GM12878 (cell line): ENCODE measurements at regions not wholly inside any gene's neighbourhood (a gene's known extent, or its start where the extent isn't known, plus 50 kb on each side); places are given as distances from the start of the nearest gene placed in this dataset.

Source experiments
- ATAC-seq: fragments of 200-7000 bp; cut with Tn5 transposase; 3 replicates; pipeline ENCODE4 v1.9.1; 2020; ENCODE audit warnings: mild to moderate bottlenecking, moderate library complexity
- BruUV-seq: library from RNA; stranded (reverse); fragments of 400-500 nt; replicated peaks from 2 replicates; lab custom pipeline; 2021; lab: Mats Ljungman, UMichigan
- CTCF ChIA-PET: fragments of 300-600 bp; sonication (Branson Sonifier 250); formaldehyde crosslinking; extraction: SDS; loops from one replicate; lab custom pipeline; 2021; ENCODE audit warnings: inconsistent platforms; lab: Yijun Ruan, JAX
- POLR2A ChIA-PET: fragments of 350-600 bp; formaldehyde crosslinking; extraction: SDS; loops from one replicate; lab custom pipeline; 2021; ENCODE audit warnings: inconsistent platforms; lab: Charles Lee
- RAD21 ChIA-PET: fragments of 300-600 bp; sonication (Branson Sonifier 250); formaldehyde crosslinking; loops from one replicate; lab custom pipeline; 2023; ENCODE audit warnings: antibody characterized with exemption; ENCODE audit not compliant: unreplicated experiment; lab: Charles Lee
- SMC1A ChIA-PET: fragments of 300-600 bp; sonication (Branson Sonifier 250); formaldehyde crosslinking; loops from one replicate; lab custom pipeline; 2023; ENCODE audit not compliant: unreplicated experiment, uncharacterized antibody; lab: Charles Lee
- DNase-seq: peaks from one replicate; pipeline ENCODE4 v3.0.0-alpha.2; 2011; ENCODE audit warnings: low read depth, low spot score
- FAIRE-seq: peaks from 3 replicates; lab custom pipeline; 2011; peaks lifted over from hg19 to GRCh38; lab: Jason Lieb, UNC
- H2AFZ ChIP-seq: 2 replicates; pipeline ENCODE4 v1.6.0; 2011; ENCODE audit warnings: low read depth, low read length, control low read depth; ENCODE audit not compliant: control insufficient read depth
- H3K27ac ChIP-seq: 2 replicates; pipeline ENCODE4 v1.5.1; 2011; ENCODE audit warnings: control low read depth; ENCODE audit not compliant: control insufficient read depth, insufficient read depth
- H3K27me3 ChIP-seq, 2 experiments: replicated peaks in 1 of 2; 2 replicates each; pipeline versions ENCODE4 v1.6.0 to v1.6.1; 2011; ENCODE audit warnings: low read length in 1 of 2; ENCODE audit not compliant: control insufficient read depth in 2 of 2, insufficient read depth in 2 of 2
- H3K36me3 ChIP-seq, 2 experiments: 2 replicates each; pipeline ENCODE4 v1.5.1; 2011; ENCODE audit warnings: low read length in 1 of 2; ENCODE audit not compliant: control insufficient read depth in 2 of 2, insufficient read depth in 2 of 2
- H3K4me1 ChIP-seq: 2 replicates; pipeline ENCODE4 v1.6.1; 2011; ENCODE audit warnings: mild to moderate bottlenecking, low read length, moderate library complexity, mixed read lengths; ENCODE audit not compliant: control insufficient read depth, insufficient read depth
- H3K4me2 ChIP-seq: 2 replicates; pipeline ENCODE4 v1.6.0; 2011; ENCODE audit warnings: control low read depth; ENCODE audit not compliant: control insufficient read depth, insufficient read depth
- H3K4me3 ChIP-seq: fragments of 200-600 bp; sonication (generic); 2 replicates; pipeline ENCODE4 v1.5.1; 2016
- H3K79me2 ChIP-seq: 2 replicates; pipeline ENCODE4 v1.6.0; 2011; ENCODE audit warnings: low read length; ENCODE audit not compliant: control insufficient read depth, insufficient read depth
- H3K9ac ChIP-seq: 2 replicates; pipeline ENCODE4 v1.8.0; 2011; ENCODE audit warnings: low read length, control low read depth, mixed read lengths; ENCODE audit not compliant: control insufficient read depth, insufficient read depth
- H3K9me3 ChIP-seq: replicated peaks from 3 replicates; pipeline ENCODE4 v1.5.1; 2011; ENCODE audit warnings: mild to moderate bottlenecking, low read length; ENCODE audit not compliant: control insufficient read depth, insufficient read depth
- H4K20me1 ChIP-seq: 2 replicates; pipeline ENCODE4 v1.6.0; 2011; ENCODE audit not compliant: control insufficient read depth, insufficient read depth
- BCLAF1 ChIP-seq: fragments of 450-650 bp; IDR thresholded peaks from 2 replicates; pipeline ENCODE4 v1.6.1; 2017; ENCODE audit warnings: antibody characterized with exemption, mild to moderate bottlenecking, moderate library complexity
- BMI1 ChIP-seq: fragments of 450-650 bp; IDR thresholded peaks from 2 replicates; pipeline ENCODE4 v1.6.1; 2016; ENCODE audit warnings: mild to moderate bottlenecking, moderate library complexity, borderline replicate concordance
- CBX5 ChIP-seq: sonication (generic); IDR thresholded peaks from 2 replicates; pipeline ENCODE4 v1.6.1; 2016; ENCODE audit warnings: low read depth, moderate library complexity, mild to moderate bottlenecking, inconsistent platforms
- CREM ChIP-seq: IDR thresholded peaks from 2 replicates; pipeline ENCODE4 v1.6.1; 2014; ENCODE audit warnings: antibody characterized with exemption, low read depth
- EED ChIP-seq: sonication (generic); IDR thresholded peaks from 2 replicates; pipeline ENCODE4 v1.6.1; 2016; ENCODE audit warnings: antibody characterized with exemption, low read depth
- ELK1 ChIP-seq: IDR thresholded peaks from 2 replicates; pipeline ENCODE4 v1.6.1; 2012; ENCODE audit warnings: low read depth, low read length, improper control_type of control experiment
- ESRRA ChIP-seq: IDR thresholded peaks from 2 replicates; pipeline ENCODE4 v1.6.1; 2012; ENCODE audit warnings: mild to moderate bottlenecking, low read length, improper control_type of control experiment
- MLLT1 ChIP-seq: fragments of 450-650 bp; IDR thresholded peaks from 2 replicates; pipeline ENCODE4 v1.6.1; 2016; ENCODE audit warnings: mild to moderate bottlenecking
- PAX5 ChIP-seq: IDR thresholded peaks from 2 replicates; pipeline ENCODE4 v1.6.1; 2011; ENCODE audit warnings: low read depth, low read length, borderline replicate concordance
- RAD21 ChIP-seq: IDR thresholded peaks from 2 replicates; pipeline ENCODE4 v1.6.1; 2011; ENCODE audit warnings: mild to moderate bottlenecking, low read depth, low read length, moderate library complexity; ENCODE audit not compliant: insufficient read depth
- RFX5 ChIP-seq: IDR thresholded peaks from 2 replicates; pipeline ENCODE4 v1.6.1; 2011; ENCODE audit warnings: low read depth, low read length, improper control_type of control experiment
- SRF ChIP-seq, 2 experiments: IDR thresholded peaks; 2 replicates each; pipeline ENCODE4 v1.6.1; 2011; ENCODE audit warnings: low read depth in 2 of 2, low read length in 2 of 2, mild to moderate bottlenecking in 1 of 2, moderate library complexity in 1 of 2
- TCF7 ChIP-seq: IDR thresholded peaks from 2 replicates; pipeline ENCODE4 v1.6.1; 2014; ENCODE audit warnings: antibody characterized with exemption, borderline replicate concordance
- USF1 ChIP-seq: IDR thresholded peaks from 2 replicates; pipeline ENCODE4 v1.6.1; 2011; ENCODE audit warnings: borderline replicate concordance, low read depth, mild to moderate bottlenecking, moderate library complexity, mixed read lengths, low read length; ENCODE audit not compliant: insufficient read depth; ENCODE audit errors: extremely low read length
- WRNIP1 ChIP-seq: IDR thresholded peaks from 2 replicates; pipeline ENCODE4 v1.6.1; 2011; ENCODE audit warnings: low read depth, low read length, improper control_type of control experiment, borderline replicate concordance
- ZBED1 ChIP-seq: IDR thresholded peaks from 2 replicates; pipeline ENCODE4 v1.6.1; 2016; ENCODE audit warnings: borderline replicate concordance
- ZNF217 ChIP-seq: fragments of 450-650 bp; IDR thresholded peaks from 2 replicates; pipeline ENCODE4 v1.6.1; 2017; ENCODE audit warnings: antibody characterized with exemption, mild to moderate bottlenecking
- ZNF384 ChIP-seq: IDR thresholded peaks from 2 replicates; pipeline ENCODE4 v1.6.1; 2012; ENCODE audit warnings: low read depth, mild to moderate bottlenecking, low read length, improper control_type of control experiment, borderline replicate concordance
- ZZZ3 ChIP-seq: IDR thresholded peaks from 2 replicates; pipeline ENCODE4 v1.6.1; 2011; ENCODE audit warnings: low read depth; ENCODE audit not compliant: control insufficient read depth, insufficient read length
- WGBS: methylation state at CpG from one replicate; pipeline ENCODE4 v1.1.6; 2016; ENCODE audit warnings: low lambda C conversion rate; ENCODE audit not compliant: insufficient replicate concordance, insufficient coverage; ENCODE audit errors: missing lambda C conversion rate; 5-methylcytosine and 5-hydroxymethylcytosine counted together
- in situ Hi-C: fragments of 300-500 bp; cut with MboI; formaldehyde crosslinking; loops from 9 replicates; pipeline ENCODE4 v1.14.3; 2018; ENCODE audit warnings: mixed read lengths
- intact Hi-C: fragments of 100-400 bp; cut with micrococcal nuclease; formaldehyde crosslinking; loops from one replicate; pipeline ENCODE4 v1.14.2; 2022; ENCODE audit not compliant: unreplicated experiment

GRCh38 chr15:98131924-98132323 lies 171.4 kb downstream of the ARRDC4 start:
- H3K9ac ChIP-seq = no peak overlapping the region
- in situ Hi-C loops = no loop called here
- no peaks in the 10 kb centered on the region for H4K20me1 ChIP-seq
- CTCF ChIA-PET = no interaction called here
- H3K9me3 ChIP-seq = no peaks in the 10 kb centered on the region
- H3K4me1 ChIP-seq = no peaks in the 10 kb centered on the region
- RAD21 ChIA-PET = no interaction called here
- H3K27me3 ChIP-seq = no peaks in the 10 kb centered on the region
- ATAC-seq = no peak
- no peaks in the 10 kb centered on the region for H3K36me3 ChIP-seq
- 30% methylated on average over 4 of the region's 4 CpGs for WGBS
- H3K4me2 ChIP-seq = no peak overlapping the region
- H3K79me2 ChIP-seq = no peaks in the 10 kb centered on the region
- H2AFZ ChIP-seq = no peak overlapping the region
- H3K27ac ChIP-seq = no peak overlapping the region
- POLR2A ChIA-PET = no interaction called here
- intact Hi-C loops = no loop called here
- no peak for FAIRE-seq
- SMC1A ChIA-PET = no interaction called here
- no peak overlapping the region for H3K4me3 ChIP-seq
- BruUV-seq = no TSS peak
- TF ChIP-seq ZBED1 (no peak), SRF (IDR thresholded peaks at IDR 0.05; ENCODE audit: low read depth in 2 of 2, low read length in 2 of 2) (no peak), ELK1 (no peak), RAD21 (no peak), EED (no peak), WRNIP1 (no peak), CREM (no peak), ZNF384 (no peak), PAX5 (no peak), USF1 (no peak), ZNF217 (no peak), TCF7 (no peak), ESRRA (no peak), CBX5 (no peak), BCLAF1 (no peak), BMI1 (no peak), MLLT1 (no peak), ZZZ3 (no peak), RFX5 (no peak)
- DNase-seq = no peak
